GM19240 (cell line): ENCODE measurements at regions not wholly inside any gene's neighbourhood (a gene's known extent, or its start where the extent isn't known, plus 50 kb on each side); places are given as distances from the start of the nearest gene placed in this dataset.
A peak's percentile ranks its signal among the peaks of the same experiment; 100 is the strongest.

Experiments used
- DNase-seq: peaks from one replicate; pipeline ENCODE4 v3.0.0; 2011; ENCODE audit warnings: low spot score; ENCODE audit not compliant: insufficient read length

DNA sequence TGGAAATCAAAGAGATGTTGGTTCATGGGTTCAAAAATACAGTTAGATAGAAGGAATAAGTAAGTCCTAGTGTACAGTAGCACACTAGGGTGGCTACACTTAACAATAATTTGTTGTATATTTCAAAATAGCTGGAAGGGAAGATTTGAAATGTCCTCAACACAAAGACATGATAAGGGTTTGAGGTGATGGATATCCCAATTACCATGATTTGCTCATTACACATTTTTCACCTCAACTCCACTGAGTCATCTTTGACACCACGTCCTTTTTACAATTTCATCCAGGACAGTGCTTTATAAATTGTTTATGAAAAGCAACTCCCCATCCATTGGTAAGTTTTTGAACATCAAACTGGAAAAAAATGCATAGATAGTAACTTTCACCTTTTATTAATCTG is 208.3 kb downstream of the ZC3H11B start:
- DNase-seq: no peak

DNA sequence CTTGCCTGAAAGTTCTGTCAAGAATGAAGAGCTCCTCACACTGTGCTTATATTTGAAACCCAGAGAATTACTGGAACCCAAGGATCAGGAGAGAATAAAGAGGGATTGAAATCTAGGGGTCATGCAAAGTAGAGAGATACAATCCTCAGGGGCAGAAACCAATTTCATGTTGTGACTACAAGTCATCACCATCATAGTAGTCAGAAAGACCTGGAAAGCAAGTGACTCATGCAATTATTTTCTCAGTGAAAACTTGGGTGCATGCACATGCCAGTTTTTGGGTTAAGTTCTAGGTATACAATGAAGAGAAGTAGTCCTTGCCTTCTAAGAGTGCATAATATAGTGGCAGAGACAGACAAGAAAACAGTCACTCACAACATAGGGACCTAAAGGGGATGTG is 210.0 kb downstream of the ZC3H11B start:
- no peak for DNase-seq

DNA sequence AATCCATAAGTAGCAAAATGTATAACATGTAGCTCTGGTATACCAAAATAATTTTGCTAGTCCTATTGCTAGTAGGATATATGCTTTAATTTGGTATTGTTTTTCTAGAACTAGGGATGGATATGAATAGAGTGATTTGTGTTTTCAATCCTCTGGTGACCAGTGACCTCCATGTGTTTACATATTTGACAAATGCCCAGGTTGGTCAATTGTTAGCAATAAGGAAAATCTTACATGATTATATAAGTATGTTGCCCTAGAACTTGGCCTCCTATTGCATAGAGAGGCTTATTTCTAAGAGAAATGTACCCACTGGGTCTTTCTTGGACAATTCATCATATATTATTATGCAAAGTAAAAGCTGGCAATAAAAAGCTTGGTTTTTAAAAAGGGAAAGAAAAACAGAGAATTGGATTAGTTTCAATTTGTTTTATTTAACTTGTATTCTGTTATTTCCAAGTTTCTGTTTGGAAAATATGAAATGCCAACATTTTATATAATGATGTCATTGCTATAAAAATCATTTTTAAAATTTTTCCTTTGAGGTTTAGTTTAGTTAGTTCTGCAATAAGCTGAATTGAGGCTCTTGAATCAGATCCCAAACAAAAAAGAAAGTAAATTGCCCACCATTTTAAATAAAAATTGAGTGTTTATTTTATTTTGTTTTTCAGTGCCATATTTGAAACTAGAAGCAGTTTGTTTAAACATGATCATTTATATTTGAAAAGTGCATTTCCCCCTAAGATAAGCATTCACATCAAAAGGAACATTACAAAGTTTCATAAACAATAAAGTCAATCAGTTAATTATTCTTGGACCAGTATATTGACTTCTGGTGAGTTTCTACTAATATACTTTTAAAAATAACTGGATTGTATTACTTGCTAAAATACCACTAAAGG is 210.9 kb downstream of the ZC3H11B start:
- DNase-seq: no peak

DNA sequence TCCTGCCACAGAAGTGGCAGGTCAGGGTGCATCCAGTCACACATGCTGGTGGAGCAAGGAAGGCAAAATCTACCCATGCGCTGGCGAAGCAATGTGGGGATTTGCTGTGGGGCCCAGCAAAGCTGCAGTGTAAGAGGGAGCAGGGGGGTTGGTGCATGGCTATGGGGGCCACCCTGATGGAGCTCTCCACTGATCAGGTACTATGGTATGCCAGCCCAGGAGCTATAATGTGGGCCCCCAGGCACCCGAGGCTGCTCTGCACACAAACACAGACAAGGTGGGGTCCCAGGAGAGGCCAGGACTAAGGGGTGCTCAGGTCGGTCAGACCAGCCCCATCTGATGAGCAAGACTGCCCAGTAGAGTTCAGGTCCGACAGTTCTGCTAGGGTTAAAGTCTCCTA is 213.5 kb downstream of the ZC3H11B start:
- no peak for DNase-seq

DNA sequence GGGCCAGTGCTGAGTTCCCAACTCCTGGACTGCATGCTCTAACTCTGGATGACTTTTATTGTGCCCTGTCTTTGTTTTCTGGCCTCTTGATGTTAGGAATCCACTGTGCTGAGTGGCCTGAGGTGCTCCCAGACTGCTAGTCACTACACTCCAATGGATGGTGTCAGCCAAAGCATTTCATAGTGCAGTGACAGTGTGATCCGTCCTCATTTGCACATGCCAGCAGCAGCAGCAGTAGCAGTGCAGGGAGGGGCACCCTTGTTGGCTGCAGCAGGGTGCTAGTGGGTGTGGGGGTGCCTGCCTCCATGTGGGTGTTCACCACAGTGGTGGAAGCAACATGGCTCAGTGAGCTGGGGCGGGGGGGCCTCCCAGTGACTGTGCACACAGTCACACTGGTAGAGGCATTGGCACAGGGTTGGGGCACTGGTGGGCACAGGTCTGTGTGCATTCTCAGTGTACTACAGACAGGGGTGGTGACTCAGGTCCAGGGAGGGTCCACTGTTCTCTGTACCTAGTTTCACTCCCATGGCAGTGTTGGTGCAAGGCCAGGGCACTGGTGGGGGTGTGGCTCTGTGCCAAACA is 214.0 kb downstream of the ZC3H11B start:
- DNase-seq: no peak

DNA sequence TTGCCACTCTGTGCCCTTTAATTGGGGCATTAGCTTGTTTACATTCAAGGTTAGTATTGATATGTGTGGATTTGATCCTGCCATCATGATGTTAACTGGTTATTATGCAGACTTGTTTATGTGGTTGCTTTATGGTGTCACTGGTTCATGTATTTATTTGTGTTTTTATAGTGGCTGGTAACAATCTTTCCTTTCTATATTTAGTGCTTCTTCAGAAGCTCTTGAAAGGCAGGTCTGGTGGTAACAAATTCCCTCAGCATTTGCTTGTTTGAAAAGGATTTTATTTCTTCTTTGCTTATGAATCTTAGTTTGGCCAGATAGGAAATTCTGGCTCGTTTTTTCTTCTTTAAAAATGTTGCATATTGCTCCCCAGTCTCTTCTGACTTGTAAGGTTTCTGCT is 215.4 kb downstream of the ZC3H11B start:
- no peak for DNase-seq

DNA sequence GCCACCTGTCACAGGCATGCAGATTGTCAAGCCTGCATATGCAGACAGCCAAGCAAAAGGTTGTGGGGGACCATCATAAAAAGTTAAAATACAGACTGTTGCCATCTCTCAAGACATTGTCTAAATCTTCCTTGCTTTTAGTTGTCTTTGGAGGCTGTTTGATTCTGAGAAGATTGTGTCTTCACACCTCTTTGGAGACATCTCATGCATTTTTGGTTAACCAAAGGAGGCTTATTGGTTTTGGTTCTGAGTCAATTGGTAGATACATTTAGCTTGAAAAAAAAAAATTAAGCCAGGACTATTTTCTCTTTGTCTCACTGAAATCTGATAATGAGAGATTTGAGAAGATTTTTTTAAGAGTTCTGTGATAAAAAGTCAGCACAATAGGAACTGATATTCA is 217.6 kb downstream of the LYPLAL1 start:
- no peak for DNase-seq

DNA sequence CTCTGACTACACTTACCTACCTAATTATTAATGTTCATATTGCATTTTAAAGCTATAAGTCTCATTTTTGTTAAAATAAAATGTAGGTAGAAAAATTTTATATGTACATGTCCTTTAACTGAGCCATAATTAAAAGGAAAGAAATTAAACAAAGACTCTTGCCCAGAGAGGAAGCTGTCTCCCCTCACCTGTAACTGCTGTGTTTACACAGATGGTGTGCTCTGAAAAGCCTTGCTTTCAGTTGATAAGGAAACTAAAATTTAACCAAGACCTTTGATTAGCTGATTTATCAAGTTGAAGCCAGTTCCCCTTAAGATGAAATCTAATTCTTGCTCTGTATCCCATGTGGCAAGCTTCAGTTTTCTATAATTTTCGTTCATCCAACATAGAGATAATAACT is 213.5 kb downstream of the LYPLAL1 start:
- DNase-seq: no peak

DNA sequence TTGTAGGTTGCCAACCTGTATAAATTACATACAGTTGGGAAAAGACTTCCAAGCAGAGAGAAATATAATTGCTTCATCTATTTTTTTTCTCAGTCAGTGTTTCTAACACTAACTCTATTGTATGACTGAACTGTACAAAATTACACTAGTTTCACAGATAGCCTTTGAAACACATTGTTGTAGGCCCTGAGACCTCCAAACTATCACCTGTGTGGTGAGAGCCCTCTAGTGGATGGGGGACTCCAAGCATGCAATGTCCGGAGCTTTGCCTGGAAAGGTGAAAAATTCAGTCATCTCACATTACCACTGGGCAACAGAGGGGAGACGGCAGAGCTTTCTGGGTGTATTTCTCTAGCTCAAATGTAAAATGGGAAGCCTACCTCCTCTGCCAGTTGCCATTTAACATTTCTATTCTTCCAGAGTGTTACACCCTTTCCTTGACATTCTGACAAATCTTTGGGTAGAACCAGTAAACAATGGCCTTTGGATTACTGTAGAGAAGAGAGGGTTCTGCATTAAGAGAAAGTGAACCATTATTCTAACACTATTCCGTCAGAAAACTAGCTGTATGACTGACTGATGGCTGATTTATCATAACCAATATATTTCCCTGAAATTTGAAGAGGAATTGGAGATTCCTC is 212.2 kb downstream of the LYPLAL1 start:
- DNase-seq: peak; percentile 26

DNA sequence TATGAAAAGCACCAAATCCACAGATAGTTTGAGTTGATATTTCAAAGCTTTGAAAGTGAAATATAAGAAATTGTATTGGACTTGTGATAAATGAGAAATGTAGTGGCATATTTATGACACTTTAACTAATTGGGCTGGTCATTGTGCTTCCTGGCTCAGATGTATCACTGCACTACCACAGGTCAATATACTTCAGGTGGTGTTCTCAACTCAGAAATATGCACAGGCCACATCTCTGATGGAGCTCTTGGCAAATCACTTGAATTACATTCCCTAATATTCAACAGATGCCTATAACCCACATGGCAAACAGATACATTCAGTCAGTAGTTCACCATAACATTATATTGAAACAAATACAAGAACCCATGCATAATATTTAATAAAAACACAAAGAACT is 209.6 kb downstream of the LYPLAL1 start:
- no peak for DNase-seq

DNA sequence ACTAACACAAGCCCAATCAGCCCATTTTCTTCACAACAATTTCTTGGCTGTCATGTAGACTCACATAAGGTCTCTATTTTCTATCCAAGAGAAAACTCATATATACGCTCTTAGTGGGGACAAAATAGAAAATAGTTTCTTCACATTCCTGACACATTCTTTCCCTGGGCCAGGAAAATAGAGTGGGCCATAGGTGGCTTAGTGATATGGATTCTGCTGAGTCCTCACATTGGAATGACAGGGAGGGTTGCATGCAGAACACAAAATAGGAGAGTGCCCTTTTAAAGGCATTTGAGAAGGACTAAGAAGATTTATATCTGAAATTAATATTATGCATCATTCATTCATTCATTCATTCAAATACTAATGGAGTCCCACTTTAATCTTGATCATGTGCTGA is 207.7 kb downstream of the LYPLAL1 start:
- DNase-seq: no peak

DNA sequence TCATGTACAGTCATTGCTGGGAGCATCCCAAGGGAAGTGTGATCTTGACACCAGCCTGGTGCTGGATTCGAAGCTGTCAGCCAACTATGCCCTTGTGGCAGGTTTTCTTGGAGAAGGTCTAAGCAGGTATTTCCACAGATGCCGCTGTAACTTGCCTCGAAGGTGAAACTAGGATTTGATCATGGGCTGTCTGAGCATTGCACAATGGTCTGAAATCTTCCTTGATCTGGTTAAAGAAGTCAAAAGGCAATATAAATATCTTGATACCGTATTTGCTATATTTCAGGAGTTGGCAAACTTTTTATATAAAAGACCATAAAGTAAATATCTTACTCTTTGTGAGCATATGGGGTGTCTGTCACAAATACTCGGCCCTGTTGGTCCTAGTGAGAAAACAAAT is 206.8 kb downstream of the LYPLAL1 start:
- no peak for DNase-seq

DNA sequence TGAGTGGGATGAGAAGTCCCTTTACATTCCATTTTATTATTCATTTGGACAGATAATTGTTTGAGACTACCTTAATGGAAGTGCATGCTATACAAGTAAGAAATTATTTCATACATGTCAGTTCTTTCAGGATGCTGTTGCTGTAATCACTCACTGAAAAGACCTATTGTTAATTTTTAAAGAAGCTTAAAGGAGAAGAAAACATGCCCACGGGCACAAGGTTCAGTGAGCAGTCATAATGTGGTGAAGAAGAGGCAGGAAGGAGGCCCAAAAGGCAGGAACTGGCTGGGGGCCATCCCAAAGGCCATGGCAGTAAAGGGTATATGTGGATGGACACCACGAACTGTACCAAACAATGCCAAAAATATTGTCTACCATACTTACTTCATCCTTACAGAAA is 206.0 kb downstream of the LYPLAL1 start:
- DNase-seq: no peak

DNA sequence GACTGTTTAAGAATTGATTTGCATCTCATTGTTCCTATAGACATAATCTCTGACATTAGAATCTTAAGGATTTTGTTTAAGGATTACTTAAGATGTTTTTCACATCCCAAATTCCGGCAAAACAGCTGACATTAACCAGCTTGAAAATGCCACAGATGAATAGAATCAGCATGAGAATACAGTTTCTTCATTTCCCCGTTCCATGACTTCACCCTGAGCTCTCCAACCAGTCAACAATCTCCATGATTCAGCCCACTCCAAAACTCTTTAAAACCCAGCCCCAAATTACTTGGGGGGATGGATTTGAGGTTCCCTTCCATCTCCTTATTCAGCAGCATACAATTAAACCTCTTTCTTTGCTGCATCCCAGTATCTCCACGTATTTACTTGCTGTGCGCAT is 201.0 kb downstream of the LYPLAL1 start:
- no peak for DNase-seq

DNA sequence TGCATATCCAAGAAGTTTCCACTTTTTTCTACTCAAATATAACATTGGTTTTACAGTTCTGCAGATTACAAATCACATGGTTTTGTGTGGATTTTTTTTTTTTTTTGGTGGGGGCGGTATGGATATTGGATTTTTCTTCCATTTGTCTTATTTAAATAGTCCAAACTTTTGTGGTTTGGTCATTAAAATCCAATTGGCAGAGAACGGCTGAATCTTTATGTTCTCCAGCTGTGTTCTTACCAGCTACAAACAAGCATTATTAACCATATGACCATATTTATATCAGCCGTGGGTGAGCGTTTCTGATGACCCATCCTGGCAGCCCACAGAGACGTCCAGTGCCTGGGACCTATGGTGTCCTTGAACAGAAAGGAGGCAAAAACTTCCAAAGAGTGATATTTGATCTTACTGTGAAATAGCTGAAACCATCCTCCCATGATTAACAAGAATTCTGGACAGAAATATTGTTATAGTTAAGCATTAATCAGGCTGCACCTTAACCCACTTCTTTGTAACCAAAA is 200.4 kb downstream of the LYPLAL1 start:
- no peak for DNase-seq

DNA sequence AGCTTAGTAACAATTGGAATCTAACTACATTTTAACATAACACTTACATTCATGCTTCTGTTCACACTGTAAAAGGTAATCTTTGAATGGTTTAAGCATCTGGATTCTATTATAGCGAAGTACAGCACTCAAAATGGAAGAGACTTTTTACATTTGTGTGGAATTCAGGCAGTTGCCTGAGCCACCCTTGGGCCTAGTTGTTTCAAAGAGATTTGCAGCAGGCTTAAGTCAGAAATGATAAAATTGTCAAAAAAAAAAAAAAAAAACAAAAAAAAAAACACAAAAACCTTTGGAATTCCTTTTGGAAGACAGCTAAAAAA is 199.9 kb downstream of the LYPLAL1 start:
- no peak for DNase-seq

DNA sequence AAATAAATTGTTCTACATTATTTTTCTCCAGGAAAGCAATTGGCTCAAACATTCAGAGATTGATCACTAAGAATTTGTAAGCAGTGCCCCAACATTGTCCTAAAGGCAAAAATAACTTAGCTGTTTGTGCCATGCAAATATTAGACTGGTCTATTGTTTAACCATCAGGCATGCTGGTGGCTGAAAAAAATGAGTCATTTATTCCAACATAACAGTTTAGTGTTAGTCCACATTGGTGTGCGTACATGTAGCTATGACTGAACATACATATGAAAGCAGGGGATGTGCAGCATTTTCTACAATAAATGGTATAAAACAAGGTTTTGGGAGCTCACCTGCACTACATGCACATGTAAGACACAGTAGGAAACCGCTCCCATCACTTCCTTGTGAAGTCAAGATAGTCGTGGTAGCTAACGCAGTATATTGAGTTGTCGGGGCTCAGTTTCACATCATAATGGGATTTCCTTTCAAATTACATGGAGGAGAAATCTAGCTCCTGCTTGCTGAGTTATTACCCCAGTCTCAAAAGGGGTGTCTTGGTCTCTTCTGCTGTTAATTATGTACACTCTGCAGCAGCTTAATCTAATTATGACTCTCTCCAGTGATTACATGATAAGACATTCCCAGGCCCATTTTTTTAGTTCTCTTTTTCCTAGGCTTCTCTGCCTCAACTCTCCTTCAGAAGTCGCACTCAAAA is 199.4 kb downstream of the LYPLAL1 start:
- no peak for DNase-seq

DNA sequence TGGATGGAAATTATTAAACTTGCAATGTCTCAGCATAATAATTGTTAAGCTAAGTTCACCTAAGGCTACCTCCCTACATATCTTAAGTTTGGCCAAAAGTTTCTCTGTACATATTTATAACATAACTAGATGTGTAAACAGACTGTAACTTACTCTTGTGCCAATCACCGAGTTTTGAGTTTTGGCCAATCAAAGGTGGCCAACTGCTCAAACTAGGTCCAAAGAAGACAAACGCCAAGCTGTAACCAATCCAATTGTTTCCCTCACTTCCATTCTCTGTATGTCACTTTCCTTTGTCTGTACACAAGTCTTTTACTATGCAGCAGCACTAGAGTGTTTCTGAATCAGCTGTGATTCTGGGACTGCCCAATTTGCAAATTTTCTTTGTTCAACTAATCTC is 197.8 kb downstream of the LYPLAL1 start:
- DNase-seq: no peak

DNA sequence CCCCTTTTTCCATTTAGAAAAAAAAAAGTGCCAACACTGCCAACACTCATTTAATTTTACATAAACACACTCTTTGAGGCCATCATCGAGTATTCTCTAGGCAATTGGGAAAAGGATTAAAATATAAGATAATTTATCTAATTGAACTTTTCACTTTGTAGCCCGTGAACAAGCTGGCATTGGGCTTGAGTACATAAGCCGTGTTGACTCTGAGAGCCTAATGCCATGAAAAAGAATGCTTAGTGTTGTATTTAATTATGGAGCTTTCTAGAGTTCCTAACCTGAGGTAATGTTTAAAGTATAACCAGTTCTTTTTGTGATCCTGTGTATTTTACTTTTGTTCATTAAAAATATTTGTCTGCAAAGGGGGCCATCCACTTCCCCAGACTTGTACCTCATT is 193.8 kb downstream of the LYPLAL1 start:
- no peak for DNase-seq

DNA sequence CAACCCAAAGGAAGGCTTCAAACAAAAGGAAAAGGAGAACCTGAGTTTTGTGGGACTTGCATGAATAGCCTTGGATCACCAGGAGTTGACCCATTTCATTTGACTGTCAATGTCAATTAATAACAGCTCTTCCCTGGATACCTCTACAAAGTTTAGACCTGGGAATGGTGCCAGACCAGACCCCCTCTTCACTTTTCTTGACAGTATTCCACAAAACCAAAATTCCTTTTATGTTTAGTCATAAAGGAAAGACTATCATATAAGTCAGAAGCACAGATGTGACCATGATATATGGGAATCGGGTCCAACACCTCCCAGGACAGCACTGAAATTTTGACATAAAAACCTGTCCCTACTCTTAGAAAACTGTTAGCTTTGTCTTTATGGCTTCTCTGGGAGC is 191.8 kb downstream of the LYPLAL1 start:
- no peak for DNase-seq

DNA sequence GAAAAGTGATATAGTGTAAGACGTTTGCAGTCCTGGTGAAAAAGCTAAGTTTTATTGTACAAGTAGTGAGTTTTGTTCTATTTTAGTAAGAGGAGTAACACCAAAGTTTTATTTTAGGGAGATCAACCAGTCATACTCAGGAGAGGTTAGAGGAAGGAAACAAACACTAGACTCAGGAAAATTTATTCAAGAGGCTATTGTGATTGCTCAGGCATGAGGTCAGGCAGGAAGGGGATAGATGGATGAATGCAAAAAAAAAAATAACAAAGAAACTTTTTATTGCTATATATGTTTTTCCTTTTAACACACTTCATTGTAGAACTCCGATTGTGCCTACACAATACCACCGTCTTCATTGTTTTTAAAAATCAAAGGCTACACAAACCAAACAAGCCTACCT is 189.0 kb downstream of the LYPLAL1 start:
- DNase-seq: no peak

DNA sequence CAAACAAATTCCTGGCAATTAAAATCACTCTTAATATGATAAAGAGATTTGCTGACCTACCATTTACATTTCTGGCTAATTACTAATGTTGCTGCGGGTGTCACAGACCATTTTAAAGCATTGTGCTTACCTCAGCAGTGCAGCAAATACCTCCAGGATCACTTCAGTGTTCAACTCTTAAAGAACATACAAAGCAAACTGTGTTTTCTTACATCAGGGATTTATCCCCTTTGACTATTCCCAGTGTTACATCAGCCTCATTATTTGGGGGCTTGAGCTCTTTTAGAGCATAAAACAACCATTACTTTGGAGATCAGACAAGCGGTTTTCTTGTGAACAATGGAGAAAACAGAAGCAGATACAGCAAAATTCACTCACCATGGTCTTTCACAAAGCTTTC is 185.4 kb downstream of the LYPLAL1 start:
- DNase-seq: no peak
